GM10248 (cell line): ENCODE measurements at regions not wholly inside any gene's neighbourhood (a gene's known extent, or its start where the extent isn't known, plus 50 kb on each side); places are given as distances from the start of the nearest gene placed in this dataset.

Experiments used
- CTCF ChIA-PET: fragments of 300-600 bp; sonication (Branson Sonifier 250); formaldehyde crosslinking; extraction: SDS; loops from one replicate; lab custom pipeline; 2021; ENCODE audit warnings: antibody characterized with exemption; lab: Yijun Ruan, JAX
- POLR2A ChIA-PET: fragments of 350-650 bp; sonication (Branson Sonifier 250); formaldehyde crosslinking; extraction: SDS; loops from one replicate; lab custom pipeline; 2020; ENCODE audit warnings: antibody characterized with exemption; lab: Yijun Ruan, JAX
- DNase-seq: peaks from one replicate; pipeline ENCODE4 v3.0.0; 2012; ENCODE audit errors: extremely low spot score
- CTCF ChIP-seq: IDR thresholded peaks from 2 replicates; pipeline ENCODE4 v1.5.1; 2012; ENCODE audit warnings: mild to moderate bottlenecking, low read depth; ENCODE audit errors: extremely low read depth, missing control alignments, control extremely low read depth

DNA sequence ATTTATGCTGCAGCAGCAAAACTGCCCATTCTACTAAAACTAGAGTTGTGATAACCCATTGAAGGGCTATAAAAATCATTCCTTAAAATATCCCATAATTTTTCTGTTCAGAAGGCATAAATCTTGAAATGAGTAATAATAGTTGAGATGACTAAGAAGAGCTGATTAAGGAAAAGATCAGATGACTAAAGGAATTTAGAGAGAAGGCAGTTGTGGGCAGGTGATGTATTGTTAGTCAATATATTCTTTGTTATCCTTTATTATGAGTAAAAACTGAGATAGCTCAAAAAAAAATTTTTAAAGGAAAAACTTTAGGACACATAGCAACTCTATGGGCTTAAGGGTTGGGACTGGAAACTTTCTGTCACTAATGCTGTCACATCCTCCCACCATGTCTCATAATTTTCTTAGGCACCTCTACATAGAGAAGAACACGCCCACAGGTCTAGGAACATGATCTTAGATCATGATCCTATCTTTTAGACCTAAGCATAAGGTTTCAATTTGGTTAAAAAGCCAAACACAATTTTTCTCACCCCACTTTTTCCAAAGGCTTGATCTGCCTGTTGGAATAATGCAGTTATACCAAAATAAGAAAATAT is 597.5 kb upstream of the MEF2C start:
- no peak for TF ChIP-seq CTCF
- ChIA-PET POLR2A (no interaction called here), CTCF (interaction anchor here (1.1 kb wide), 1 partner anchor 8 kb away, joined by 3 read pairs; no protein-coding TSS in a partner anchor)
- no peak for DNase-seq

DNA sequence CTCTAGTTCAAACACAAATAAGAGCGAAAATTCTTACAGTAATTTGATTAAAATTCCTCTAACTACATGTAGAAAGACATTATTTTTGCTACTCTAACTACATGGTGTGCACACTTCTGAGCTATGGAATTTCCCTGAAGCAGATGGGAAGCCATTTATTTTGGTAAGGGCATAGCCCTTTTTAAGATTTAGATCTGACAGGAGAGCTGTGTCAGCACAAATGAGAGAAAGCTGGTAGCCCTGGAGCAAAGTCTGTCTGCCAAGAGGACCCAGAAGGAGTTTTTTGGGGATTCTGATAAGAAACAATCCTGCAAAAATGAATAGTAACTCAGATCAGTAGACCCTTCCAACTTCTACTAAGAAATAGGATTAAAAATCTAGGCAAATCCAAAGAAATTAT is 595.9 kb upstream of the MEF2C start:
- TF ChIP-seq CTCF: no peak
- ChIA-PET CTCF (interaction anchor here (0.8 to 1.5 kb wide), 2 partner anchors 15 to 235 kb away, joined by 3 to 4 read pairs; no protein-coding TSS in a partner anchor), POLR2A (no interaction called here)
- DNase-seq: no peak

DNA sequence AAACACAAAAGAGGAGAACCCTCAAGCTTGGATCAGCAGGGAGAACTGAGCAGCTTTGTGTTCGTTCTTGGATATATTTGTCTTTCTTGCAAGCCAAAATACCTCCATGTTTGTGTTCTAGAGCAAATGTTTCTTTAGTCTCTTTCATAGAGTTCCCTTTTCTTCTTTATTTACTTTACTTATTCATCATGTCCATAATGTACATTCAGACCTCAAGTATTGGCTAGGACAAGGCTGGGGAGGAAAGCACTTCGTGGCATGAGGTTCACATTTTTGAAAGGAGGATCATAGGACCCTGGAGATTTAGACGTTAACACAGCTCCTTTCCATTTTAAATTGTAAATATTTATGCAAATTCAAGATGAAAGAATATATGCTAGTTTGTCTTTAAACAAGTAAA is 590.2 kb upstream of the MEF2C start:
- CTCF ChIA-PET: no interaction called here
- DNase-seq: no peak

DNA sequence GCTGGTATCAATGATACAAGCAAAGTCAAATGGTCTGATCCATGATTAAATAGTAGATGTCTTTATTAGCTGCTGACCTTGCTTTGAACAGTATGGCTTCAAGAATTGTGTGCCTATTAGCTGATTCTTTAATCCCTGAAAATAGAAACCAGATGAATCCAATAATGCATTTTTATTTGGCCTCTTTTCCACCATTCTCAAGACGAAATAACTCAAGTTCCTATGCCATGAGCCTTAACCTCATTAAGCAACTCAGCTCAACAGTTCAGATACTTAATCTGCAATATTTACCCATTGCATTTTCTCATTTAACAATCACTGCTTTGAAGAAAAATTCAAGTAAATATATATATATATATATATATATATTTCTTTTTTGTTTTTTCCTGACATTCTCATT is 588.6 kb upstream of the MEF2C start:
- DNase-seq: no peak
- CTCF ChIA-PET: interaction anchor here (1.1 to 1.4 kb wide), 2 partner anchors 9 to 200 kb away, joined by 3 read pairs; no protein-coding TSS in a partner anchor
- POLR2A ChIA-PET: no interaction called here
- TF ChIP-seq CTCF: no peak

More for the DNA sequence above, 590.2 kb upstream of the MEF2C start:
- TF ChIP-seq CTCF: no peak
- POLR2A ChIA-PET: no interaction called here

DNA sequence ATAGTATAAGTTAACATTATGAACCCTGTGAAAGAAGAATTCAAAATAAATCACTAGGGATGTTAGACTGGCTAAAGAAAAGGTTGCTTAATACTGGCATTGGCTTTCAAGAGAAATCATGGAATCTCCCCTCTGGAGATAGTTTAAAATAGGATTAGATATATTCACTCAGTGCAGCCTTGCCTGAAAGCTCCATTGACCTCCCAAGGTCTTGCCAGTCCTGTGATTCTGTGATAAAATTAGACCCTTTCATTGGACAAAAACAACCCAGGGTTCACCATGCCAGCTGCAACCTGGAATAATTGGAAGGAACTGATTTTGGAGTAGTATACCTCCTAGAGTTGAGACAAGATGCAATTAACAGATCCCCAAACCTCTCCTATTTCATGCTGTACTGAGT is 588.1 kb upstream of the MEF2C start:
- ChIA-PET CTCF (interaction anchor here (0.9 to 1.4 kb wide), 3 partner anchors 9 to 794 kb away, joined by 3 to 5 read pairs (median 3); no protein-coding TSS in a partner anchor), POLR2A (no interaction called here)
- no peak for DNase-seq
- no peak for TF ChIP-seq CTCF

DNA sequence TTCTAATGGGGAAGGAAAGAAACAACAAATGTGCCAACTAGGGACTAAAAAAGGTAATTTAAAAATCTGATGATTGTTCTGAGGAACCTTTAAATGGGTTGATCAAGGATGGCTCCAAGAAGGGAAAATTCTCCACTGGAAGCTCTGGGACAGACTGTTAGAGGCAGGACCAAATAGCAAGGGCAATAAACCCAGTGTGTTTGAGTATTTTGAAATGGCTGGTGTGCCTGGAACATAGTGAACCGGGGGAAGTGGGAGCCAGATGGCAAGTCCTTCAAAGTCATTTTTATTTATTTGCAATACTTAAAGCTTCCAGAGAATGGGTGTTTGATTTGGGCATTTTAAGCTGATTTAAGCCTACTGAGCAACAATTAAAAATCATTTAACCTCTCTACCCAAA is 587.7 kb upstream of the MEF2C start:
- no peak for TF ChIP-seq CTCF
- ChIA-PET POLR2A (no interaction called here), CTCF (interaction anchor here (0.9 kb wide), 1 partner anchor 795 kb away, joined by 5 read pairs; no protein-coding TSS in a partner anchor)
- no peak for DNase-seq
